ENCODE measurements at regions not wholly inside any gene's neighbourhood (a gene's known extent, or its start where the extent isn't known, plus 50 kb on each side); places are given as distances from the start of the nearest gene placed in this dataset.
"Not testable (repeated sequence)": the region's sequence is repeated elsewhere in the genome, so short reads cannot be mapped to it uniquely, and the experiment has no call there.

DNA sequence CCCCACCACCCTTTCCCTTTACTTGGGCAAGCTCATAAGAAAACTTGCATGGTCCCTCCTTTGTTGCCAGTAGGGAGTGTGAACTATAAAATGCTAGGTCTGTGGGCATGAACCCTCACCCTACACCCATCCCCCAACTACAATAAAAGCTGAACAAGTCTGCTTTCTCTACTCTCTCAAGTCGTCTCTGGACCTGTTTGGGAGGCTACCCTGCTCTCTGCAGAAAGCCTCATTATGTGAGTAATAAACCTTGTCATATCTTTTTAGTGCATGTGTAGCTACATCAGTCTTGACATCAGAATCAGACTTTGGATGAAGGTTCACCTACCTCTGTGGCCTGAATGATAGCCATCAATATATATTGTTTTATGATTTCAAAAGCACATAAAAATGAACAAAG, 155.4 kb upstream of the FAM241A start:
- no peak for DNase-seq

DNA sequence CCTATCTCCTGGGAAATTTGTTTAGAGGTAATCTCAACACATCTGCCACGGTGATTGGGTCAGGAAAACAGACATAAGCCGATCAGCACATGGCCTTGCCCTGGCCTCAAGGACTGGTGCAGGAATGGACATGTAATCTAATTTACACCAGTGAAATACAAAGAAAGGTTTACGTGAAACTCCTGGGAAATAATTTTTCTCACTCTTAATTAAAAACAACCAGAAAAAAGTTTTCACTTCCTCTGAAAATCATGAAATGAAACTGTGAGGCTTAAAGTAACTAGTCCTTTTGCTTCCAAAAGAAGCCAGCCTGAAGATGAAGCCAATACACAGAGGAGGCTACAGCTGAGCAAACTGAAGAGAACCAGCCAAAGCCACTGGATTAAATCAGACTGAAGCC, 154.1 kb upstream of the FAM241A start:
- no peak for DNase-seq

DNA sequence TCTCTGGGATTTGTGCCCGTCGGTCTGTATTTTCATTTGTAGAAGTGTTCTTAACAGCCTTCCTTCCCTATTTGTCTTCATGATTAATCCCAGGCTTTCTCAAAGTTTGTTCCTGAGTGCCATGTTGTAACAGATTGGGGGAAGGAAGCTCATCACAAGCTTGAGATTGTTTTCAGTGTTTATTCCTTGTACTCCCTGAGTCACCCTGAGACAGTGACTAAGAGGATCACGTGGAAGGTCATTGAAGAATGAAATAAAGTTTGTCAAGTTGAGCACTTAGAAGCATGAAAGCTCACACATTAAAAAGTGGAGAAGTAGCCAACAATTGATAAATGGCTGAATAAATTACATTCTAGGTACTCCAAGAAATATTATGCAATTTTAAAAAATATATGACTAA, 153.5 kb upstream of the FAM241A start:
- no peak for DNase-seq

DNA sequence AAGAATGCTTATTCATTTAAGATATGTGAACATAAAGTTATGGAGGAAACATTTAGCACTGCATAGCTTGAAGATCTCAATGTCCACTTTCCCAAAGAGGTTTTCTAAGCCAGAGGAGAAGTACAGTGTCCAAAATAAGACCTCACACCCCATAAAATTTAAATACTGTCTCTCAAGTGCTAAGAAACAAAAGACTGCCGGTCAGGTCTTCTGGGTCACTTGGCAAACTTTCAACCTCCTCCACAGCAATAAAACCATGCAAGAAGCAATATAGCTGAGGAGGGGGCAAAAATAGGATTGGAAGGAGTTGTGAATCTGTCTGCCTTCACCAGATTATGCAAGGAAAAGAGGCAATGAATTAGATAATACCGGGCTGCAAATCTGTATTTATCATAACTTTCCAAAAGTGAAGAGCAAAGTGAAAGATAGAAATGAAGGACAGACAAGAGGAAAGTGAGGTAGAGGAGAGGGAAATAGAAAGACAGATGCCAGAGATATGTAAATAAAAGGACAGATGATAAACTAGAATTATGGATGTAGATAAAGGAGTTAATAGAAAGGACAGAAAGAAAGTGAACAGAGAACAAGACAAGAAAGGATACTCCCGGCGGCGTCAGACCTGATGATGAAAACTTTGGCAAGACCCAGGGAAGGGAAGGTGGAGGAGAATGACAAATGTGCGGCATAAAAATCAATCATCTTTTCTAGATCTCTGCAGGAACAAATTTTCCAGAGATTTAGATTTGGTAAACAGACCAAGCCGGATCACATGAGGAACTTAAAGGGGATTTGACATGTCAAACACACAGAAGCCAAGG, 152.7 kb upstream of the FAM241A start:
- no peak for DNase-seq

DNA sequence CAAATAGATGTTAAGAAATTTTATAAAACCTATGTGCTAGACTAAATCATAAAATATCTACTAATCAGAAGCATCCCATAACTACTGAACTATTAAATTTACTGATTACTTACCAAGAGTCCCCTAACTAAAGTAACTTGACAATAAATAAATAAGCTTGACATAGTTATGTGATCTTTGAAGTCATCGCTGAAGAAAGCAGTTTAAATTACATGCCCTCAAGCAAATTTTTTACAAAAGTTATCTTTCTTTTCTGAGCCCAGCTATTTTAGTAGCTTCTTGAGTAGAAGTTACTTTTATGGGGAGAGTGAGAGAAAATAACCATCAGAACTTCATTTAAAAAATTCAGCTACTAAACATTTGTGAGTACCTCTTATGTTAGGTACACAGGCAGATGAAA, 150.9 kb upstream of the FAM241A start:
- no peak for DNase-seq

DNA sequence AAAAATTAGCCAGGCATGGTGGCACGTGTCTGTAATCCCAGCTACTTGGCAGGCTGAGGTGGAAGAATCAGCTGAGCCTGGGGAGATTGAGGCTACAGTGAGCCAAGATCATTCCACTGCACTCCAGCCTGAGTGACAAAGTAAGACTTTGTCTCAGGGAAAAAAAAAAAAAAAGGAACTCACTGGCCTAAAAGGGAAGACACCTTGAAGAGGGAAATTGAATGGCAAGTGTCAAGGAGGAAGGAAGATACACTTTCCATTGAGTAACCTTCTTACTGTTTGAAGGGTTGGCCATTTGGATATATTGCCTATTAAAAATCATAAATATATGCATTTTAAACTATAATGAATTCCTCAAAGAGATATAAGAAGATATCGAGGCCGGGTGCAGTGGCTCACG, 147.5 kb upstream of the FAM241A start:
- no peak for DNase-seq

DNA sequence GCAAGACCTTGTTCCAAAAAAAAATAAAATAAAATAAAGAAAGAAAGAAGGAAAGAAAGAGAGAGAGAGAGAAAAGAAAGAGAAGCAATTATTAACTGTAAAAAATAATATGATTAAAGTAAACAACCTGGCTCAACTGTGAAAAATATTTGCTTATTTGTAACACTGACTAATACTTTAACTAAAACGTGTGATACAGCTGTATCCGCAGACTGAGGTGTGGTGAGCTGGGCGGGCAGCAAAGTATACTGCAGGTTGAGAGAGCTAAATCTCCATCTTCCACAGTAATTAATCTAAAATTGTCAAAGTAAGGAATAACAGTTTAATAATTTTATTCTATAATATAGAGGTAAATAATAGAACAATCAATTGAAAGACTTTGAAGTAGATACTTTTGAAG, 145.5 kb upstream of the FAM241A start:
- DNase-seq: no peak

DNA sequence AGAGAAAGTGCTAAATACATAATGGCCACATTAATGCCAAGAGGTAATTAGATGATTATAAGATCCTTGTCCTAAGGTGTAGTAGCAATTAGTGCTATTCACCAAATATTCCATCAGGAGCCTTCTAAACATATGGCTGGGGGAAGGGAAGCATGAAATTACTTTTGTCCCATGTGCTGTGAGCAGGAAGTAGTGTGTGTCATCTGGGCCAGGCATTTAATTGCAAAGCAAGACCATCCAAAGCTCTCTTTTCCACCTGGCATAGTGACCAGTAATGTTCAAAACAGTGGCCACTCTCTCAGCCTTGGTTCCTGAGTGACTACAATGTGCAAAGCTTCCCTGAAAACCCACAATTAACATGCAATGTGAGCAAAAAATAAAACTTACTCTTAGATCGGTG, 144.2 kb upstream of the FAM241A start:
- no peak for DNase-seq

DNA sequence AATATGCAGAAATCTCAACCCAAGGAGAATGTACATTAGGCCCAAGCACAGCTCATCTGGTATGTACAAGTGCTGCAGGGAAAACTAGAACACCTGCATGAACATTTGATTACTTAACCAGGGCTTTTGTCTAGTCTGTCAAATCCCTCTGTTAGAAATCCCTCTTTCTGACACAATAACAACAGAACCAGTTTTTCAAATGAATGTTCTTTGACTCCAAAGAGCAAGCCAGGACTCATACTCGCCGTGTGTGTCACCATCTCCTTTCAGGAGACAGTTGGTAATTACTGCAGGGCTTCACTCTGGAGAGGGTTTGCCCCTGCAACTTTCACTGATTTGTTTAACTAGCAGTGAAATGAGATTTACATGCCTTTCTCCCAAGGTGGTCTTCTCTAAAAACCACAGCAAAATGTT, 143.0 kb upstream of the FAM241A start:
- no peak for DNase-seq

DNA sequence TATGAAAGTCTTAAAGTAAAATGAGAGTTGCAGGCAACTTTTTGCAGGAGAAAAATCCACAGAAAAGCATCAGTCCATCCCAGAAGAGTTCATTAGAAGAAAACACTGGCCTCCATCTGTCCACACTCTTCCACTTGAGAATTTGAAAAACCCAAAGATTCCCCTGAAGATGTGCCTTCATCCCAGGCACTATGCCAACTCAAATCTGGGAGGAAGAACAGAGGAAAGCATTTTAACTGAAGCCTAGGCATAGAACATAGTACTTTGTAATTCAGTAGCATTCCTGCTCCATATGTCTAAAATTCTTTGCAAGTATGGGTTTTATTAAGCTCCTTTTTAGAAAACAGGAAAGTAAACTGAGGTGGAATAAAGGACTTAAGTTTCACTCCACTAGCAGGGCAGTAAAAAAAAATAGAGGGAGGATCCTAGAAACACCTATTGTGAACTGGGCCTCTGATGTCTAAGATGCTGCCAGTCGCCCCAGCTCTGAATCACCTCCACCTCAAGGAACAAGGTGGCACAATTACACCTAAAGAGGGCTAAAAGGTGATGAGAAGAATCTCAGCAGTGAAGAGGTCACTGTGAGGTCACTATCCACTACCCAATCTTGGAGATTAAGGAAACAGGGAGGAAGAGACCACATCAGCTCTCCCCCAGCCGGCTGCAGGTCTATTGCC, 141.9 kb upstream of the FAM241A start:
- DNase-seq: no peak

DNA sequence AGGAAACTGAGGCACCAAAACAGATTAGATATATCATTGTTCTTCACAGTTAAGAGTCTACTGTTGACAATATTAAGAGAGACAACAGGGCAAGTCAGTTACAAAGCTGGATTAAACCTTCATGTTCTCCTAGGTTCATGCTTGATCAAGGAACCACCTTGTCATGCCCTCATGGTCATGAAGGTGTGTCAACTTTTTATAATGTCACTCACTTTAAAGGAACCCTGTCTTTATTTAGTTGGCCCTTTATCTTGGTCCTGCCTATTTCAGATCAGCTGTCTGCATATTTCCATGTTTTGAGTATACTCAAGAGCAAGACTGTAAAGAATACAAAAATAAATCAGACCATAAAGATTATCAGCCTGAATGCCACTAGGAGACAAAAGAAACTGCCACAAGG, 140.2 kb upstream of the FAM241A start:
- DNase-seq: no peak

DNA sequence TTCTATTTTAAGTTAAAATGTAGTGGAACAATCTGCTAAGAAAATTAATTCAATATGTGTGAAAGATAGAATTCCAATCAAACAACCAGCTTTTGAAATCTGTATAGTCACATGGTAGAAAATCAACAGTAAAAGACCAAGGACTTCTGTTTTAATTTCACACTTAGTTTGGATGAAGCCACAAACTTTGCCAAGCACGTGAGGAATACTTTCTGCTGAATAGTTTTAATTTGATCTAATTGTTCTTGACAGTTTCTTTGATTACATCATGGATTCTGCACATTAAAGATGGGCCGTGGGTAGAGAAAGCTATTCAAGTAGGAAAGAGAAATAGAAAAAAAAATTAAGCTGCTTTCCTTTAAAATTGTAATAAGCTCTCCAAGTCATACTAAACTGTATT, 137.9 kb upstream of the FAM241A start:
- DNase-seq: no peak

DNA sequence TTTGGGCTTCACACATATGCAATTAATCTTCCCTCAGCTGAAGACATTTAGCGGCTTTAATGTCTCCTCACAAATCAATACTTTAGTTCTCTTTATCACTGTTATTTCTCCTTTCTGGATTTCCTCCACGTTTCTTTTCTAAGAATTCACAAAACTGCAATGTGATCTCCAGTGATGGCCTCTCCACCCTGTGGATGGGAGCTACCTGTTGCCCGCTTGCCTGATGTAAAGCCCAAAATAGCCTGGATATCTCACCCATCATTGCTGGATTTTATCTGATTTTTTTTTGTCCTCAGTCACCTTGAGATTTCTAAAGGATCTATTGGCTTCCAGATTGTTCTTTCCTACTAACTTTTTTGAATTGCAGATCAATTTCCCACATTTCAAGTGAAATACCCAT, 129.3 kb upstream of the FAM241A start:
- no peak for DNase-seq

DNA sequence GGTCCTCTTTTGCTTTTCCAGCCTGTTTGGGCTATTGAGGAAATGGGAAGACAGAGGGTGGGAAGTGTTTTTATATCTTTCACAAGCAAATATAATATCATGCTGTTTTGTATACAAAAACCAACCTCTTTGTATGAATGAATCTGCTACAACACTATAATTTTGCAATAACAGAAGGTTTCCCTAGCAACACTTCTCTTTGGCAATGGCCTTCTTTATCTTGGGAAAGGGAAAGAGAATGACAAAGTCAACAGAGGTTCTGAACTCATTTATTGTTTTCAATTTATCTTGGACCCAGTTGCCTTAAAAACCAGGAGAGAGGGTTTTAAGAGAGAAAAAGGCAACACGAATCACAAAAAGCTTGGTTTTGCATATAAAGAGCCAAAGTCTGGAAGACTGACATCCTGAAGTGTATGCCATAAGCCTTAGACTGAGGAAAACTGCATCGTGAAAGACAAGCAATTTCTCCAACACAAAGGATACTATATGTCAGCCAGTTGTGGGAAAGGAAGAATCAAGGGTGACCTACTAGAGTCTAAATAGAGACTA, 121.8 kb upstream of the FAM241A start:
- DNase-seq: no peak

DNA sequence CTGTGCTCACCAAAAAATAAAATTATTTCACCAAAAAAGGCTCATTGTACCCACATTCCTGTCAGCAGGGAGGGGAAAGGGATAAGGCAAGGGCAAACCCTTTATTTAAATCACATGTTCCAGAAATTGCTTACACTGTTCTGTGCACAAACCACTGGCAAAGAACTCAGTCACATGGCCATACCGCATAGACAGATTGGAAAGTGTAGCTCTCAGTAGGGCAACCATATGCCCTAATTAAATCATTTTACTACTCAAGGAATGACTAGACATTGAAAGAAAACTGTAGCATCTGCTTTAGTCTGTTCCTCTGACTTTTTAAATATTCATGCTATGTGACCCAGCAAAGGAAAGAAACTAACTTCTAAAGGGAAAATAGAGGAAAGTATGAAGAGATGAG, 119.2 kb upstream of the FAM241A start:
- no peak for DNase-seq

DNA sequence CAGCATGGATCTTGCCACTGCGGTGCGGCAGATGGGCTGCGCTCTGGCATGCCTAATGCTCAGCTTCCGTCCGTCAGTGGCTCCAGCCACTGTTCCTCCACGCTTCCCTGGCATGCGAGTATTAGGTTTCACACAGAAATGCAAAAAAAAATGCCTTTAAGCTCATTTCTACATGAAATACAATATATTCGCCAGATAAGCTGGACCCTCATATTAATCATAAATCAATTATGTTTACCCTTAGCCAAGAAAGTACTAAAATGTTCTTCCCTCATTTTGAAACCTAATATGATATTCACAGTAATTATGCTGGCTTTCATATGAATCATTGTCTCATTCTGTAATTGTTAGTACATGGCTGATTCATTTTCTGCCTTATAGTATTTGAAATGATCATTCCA, 115.5 kb upstream of the FAM241A start:
- no peak for DNase-seq

DNA sequence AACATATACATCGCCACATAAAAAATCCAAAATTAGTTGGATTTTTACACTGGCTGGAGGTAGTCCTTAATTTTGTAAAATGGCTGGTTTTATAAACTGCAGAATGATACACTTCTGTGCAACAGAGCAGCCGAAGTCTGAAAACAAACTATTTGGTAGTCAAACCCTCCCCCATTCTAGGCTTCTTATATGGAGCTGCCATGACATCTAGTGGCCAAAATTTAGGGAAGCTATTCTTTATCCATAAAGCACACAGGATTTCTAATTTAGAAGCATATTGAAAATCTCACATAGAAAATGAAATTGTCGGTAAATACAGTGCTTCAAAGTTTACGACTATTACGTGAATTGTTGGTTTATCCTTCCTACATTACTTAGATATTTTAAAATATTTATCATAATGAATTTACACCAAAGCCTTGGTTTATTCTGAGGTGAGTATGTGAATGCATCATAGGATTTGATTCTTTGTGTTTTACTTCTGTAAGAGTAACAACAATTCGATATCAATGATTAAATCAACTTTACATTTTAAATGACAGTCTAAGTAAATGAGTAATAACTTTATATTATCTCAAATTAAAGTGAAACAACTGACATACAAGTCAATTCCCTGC, 113.4 kb upstream of the FAM241A start:
- peak in 1 of 5 donors; percentile 2 for DNase-seq

DNA sequence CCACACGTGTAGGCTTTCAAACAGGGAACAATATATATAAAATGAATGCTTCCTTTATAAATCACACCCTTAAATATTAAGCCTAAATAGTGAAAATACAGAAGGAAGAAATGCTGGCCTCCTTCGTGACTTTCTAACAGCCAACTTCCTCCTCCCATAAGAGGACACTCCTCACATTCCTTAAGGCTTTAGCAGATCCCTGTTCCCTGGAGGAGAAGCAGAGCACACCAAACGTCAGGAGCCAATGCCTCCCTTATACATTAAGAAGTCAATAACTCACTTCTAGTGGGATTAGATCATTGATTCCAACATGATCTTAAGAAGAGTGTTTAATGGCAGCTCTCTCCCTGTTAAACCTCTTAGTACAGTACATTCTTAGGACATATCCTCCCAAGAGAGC, 108.4 kb upstream of the FAM241A start:
- no peak for DNase-seq

DNA sequence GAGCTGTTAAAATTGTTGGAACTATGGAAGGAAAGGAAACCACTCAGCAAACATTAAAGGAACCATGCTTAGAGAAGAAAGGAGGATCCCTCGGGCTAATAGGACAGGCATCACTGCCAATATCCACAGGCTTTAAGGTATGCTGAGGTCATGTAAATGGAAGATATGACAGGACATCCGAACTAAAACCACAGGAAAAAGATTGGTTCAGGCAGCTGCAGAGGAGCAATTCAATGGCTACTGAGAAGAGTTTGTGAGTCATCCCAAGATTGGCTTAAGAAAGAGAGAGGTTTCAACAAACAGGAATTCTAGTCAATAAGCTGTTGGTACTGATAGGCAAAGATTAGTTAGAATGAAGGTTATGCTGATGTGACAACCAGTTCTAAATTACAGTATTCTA, 106.4 kb upstream of the FAM241A start:
- no peak for DNase-seq

DNA sequence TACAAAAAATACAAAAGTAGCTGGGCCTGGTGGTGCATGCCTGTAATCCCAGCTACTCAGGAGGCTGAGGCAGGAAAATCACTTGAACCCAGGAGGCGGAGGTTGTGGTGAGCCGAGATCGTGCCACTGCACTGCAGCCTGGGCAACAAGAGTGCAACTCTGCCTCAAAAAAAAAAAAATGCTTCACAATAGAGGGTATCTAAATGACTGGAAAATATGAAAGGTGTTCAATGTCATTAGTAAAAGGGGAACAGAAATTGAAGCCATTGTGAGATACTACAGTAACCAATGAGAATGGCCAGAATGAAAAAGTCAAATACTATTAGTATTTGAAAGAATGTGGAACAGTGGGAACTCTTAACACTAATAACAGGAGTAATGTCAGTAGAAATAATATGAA, 96.1 kb upstream of the FAM241A start:
- DNase-seq: not testable (repeated sequence)

DNA sequence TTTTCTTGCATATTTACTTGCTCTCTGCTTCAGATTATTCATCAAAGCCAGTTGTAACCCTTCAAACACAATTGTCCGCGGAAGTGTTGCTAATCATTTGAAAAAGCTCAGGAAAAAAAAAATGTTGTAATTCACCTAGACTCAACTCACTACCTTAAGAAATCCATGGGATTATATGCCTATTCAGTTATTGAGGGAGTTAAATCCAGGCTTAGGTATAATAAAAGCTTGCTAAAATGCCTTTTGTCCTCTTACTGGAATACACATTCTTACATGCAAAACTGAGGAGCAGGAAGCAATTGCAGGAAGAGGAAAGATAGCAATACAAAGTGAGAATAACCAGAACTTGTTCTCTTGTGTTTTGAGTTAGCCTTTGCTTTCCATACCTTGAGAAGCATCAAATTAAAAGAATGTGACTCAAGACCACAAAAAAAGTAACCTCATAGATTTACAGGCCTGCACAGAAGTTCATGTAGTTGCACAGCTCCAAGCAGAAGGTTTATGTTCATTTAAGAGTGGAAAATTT, 91.4 kb upstream of the FAM241A start:
- DNase-seq: no peak

DNA sequence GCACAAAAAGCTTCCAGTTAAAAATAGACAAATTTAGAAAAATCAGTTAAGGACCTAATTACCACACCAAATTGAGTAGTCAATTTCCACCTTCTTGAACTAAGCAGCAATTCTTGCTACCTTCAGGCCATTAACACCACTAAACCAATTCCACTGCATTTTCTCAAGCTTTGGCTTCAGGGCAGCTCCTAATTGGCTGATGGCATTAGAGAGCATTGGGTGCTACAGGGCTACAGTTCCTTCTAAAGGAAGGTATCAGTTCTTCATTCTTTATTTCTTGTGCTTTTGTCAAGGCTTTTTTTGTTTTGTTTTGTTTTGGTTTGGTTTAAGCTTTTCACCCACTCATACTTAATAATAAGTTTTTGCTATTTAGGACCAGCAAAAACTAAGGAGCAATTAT, 90.2 kb upstream of the FAM241A start:
- DNase-seq: no peak

DNA sequence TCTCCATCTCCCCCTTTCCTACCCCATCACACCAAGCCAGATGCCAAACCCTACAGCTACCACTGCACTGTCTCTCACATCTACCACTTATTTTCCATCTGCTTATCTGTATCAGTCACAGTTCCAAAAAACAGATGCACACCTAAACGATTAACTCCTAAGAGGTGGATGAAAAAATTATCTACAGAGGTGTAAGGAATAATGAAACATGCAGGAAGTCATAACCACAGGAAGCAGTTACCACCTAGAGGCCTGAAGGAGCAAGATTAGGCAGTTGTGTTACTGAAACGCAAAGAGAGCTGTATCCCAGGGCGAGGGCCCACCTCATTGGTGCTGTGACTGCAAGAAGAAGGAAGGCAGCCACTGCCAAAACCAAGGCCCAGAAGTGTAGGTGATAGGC, 87.8 kb upstream of the FAM241A start:
- no peak for DNase-seq

DNA sequence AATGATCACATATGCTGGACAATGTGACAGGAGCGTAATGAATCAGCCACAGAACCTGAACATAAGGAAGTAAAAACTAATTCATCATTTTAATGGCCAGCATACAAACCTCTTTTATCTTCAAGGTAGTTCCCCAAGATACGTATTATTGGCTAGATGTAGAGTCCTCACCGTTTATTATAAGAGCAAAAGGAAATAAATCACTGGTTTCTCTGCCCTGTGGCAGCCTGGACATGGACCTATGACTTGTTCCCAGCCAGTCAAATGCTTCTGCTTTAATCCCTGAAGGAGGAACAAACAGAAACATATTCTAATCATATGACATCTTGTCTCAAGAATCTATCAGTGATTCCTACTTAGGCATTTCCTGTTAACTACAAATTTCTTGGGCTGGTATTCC, 86.8 kb upstream of the FAM241A start:
- DNase-seq: no peak
